GM18858 (cell line): ENCODE measurements at regions not wholly inside any gene's neighbourhood (a gene's known extent, or its start where the extent isn't known, plus 50 kb on each side); places are given as distances from the start of the nearest gene placed in this dataset.
"Not testable (repeated sequence)": the region's sequence is repeated elsewhere in the genome, so short reads cannot be mapped to it uniquely, and the experiment has no call there.

Experiments
- ATAC-seq: cut with Tn5 transposase; IDR thresholded peaks from one replicate; pipeline ENCODE4 v1.9.1; 2021; ENCODE audit not compliant: unreplicated experiment

DNA sequence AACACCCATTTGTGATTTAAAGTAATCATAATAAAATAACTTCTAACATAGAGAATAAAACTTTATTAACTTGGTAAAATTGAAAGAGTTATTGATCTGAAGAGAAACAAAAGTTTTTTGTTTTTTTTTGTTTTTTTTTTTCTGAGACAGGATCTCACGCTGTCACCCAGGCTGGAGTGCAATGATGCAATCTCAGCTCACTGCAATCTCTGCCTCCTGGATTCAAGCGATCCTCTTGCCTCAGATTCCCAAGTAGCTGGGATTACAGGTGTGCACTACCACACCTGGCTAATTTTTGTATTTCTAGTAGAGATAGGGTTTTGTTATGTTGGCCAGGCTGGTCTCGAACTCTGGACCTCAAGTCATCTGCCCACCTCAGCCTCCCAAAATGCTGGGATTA lies 116.5 kb upstream of the SPATA31D4 start:
- not testable (repeated sequence) for ATAC-seq

DNA sequence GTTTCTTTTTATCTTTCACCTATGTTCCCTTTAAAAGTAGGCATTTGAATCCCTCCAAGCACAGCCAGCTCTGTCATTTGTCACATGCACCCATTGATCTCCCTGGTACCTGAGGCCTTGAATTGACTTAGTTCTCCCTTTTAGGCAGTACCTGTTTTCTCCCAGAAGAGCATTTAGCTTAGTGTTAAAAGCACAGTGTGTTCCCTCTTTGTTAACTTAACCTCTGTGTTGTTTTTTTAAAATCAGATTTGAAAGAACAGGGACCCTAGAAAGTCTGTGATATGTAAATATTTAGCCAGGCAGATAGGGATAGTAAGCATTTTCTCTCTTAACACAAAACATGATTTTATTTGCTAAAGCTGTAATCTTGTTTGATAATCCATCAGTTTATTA lies 113.8 kb upstream of the SPATA31D4 start:
- ATAC-seq = no peak

DNA sequence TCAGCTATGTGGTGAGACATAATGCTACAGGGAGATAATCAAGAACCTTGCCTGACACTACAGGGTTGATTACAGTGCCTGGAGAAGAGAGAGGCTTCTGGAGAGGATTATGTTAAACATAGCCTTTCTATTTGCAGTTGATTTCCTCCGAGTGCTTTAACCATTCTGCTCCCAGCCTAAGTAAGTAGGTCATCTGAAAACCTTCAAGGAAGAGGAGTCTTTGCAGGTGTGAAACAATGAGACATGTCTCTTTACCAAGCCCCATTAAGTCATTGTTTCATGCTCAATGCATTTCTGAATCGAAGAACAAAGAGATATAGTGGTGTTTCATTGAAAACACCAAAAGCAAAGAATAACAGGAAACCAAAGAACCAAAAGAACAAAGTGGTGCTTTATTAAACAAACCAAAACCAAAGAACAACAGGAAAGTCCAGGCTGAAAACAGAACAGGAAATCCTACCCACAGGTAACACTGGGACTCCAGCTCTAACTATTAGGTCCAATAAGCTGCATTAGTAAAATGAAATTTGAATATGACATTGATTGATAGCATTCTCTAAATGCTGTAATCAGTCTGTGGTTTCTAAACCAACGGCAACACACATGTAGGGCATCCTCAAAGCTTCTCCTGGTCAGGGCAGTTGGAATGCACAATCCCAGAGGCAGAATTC lies 113.3 kb upstream of the SPATA31D4 start:
- peak; percentile 84 for ATAC-seq

DNA sequence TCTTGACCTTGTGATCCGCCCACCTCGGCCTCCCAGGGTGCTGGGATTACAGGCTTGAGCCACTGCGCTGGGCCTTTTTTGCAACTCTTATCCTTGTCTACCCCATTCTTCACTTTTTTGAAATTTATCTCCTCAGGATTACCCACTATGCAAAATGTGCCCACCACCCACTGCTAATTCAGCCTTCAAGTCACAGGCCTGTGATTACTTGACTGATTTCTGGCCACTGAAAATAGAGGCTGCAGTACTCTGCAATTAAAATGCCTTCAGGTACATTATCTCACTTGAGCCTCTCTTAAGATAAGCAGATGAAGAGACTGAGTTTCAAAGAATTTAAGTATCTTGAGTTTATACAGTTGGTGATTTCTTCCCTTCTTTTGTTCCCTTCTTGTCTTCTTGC lies 112.4 kb upstream of the SPATA31D4 start:
- no peak for ATAC-seq

DNA sequence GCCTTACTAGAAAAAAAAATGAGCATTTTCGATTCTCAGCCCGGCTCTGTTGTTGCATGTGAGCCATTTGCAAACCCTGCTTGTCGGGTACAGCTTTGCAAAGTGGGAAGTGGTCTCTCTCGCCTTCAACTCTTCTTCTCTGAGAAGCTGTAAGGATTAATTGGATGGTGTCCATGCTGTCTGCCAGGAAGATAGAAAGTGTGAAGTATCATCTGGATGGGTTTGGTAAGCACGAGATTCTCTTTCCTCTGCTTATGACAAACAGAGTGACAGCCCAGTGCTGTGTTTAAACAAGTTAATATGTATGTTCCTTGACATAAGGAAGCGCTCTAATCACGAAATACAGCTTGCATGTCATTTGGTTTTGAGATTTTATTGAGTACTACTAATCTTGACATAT lies 109.1 kb upstream of the SPATA31D4 start:
- no peak for ATAC-seq

DNA sequence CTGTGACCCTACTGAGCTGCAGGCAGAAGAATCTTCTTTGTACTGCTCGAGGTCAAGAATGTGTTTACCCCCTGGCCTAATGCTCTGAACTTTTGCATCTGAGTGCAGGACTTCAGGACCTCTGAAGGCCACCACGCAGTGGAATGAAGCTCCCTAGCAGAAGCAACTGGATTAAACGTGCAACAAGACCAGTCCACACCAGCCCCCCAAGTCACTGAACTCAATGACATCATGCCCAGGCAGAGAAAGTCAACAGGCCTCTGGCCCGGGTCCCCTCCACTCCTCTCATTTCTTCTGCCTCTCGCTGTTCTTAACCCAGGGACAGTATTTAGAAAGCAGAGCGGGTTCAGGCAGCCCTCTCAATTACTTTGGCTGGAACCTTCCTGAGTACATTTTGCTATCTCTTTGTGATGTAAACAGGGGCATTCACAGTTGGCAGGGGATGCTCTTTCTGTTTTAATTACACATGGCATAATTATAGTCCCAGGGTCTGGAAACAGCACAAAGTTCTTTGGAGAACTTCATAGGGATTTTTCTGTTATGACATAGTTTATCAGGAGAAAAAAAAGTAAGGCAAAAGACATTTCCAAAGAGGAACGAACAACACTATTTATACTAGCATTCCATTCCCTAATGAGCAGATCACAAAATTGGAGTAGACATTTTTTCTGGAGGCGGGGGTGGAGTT lies 108.2 kb upstream of the SPATA31D4 start:
- no peak for ATAC-seq

DNA sequence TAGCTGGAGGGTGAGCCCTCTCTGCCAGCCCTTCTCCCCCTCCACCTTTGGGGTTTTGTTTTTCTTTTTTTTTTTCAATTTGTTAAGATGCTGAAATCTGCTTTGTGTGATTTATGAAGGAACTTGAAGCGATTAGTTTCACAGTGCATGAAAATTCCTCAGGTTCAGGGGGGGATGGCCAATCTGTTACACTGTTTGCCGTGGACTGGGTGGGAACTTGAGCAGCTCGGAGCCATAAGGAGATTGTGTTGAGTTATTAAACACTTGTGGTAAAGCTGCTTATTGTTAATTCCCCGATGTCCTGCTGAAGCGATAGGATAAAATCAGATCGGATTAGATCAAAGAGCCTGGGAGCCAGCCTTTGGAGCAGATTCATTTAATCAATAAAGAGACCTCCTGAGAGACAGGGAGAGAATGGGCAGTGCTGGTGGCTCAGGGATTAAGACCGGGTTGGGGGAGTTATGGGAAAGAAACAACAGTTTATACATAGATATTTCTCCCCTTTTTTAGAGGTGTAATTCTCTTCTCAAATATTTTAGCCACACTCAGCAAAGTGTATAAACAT lies 105.8 kb upstream of the SPATA31D4 start:
- no peak for ATAC-seq

DNA sequence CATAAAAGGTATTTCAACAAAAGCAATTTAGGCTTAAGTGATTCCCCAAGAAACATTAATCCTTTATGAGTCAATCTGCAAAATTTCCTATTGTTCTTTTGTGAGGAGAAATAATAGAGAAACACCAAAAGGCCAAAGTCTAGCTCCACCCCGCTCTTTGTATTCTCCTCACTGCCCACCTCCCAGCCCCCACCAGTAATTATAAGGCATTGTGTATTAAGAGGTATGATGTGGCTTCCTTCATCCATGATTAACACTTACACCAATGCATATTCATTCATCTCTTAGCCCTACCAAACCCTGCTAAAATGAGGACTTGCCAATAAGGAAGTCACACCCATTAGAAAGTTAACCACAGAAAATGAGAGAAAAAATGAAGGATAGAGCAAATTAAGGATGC lies 105.3 kb upstream of the SPATA31D4 start:
- ATAC-seq = no peak

DNA sequence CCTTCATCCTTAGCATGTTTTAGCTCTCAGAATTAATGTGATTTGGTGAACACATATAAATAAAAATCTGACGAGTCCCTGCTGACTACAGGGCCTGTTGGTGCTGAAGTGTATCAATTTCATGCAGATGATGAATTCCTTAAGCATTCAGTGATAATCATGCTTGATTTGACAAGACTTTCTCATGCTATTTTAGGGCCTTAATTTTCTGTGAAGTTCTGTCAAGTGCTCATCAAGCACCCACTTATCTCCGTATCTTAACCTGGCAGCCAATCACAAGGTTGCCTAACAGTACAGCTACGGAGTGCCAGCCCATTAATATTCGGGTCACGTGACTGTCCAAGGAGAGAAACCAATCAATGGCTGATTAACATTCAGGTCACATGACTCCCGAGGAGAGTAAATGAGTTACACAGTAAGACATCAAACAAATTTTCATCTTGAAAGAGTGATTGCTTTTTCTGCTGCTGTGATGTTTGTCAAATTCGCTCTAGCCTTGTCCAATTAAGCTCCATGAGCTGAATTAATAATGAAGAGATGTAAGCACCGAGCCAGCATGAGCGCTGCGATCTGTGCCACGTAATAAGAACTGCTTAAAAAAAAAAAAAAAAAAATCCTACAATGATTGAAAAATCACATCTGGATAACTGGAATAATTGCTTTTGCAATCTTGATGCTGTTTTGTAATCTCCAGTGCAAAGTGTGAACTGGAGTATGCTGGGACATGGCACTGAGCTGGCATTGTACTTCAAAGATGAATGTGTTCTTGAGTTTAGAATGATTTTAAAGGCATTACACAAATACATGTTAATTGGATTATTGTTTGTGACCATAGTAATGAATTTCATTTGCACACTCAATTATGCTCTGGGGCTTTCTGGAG lies 104.3 kb upstream of the SPATA31D4 start:
- no peak for ATAC-seq

DNA sequence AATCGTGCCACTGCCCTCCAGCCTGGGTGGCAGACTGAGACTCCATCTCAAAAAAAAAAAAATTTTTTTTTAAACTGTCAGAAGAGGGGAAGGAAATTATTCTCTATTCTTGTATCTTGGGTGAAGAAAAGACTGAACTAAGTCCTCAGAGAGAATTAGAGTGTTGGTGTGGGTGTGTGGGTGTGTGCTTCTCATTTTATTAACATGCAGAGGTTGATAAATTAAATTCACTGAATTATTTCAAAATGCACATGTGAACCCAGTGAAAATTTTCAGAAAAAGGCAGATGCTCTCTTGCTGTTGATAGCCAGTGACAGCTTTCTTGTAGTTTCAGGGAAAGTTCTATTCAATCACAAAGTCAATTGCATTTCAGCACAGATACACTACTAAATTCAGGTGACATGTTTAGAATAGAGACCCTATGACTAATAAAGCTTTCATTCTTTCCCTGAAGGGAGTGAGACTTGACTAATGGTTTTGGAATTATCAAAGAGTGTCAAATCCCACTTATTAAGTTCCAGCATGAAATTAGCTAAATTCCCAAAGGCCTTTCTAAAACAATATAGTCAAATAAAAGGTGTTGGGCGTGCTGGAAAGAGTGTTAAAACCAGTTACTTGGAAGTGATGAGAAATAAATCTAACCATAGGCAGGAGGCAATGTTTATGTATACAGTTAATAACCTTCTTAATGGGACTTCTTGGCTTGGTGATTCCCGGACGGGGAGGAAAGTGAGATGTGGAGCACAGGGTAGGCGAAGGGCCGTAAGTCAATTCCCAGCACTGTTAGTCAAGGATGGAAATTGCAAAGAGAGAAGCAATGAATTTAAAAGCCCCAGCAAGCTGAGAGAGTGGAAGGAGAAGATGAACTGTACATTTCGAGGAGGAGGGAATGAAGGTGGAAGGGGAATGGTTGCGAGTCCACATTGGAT lies 103.2 kb upstream of the SPATA31D4 start:
- ATAC-seq = no peak

DNA sequence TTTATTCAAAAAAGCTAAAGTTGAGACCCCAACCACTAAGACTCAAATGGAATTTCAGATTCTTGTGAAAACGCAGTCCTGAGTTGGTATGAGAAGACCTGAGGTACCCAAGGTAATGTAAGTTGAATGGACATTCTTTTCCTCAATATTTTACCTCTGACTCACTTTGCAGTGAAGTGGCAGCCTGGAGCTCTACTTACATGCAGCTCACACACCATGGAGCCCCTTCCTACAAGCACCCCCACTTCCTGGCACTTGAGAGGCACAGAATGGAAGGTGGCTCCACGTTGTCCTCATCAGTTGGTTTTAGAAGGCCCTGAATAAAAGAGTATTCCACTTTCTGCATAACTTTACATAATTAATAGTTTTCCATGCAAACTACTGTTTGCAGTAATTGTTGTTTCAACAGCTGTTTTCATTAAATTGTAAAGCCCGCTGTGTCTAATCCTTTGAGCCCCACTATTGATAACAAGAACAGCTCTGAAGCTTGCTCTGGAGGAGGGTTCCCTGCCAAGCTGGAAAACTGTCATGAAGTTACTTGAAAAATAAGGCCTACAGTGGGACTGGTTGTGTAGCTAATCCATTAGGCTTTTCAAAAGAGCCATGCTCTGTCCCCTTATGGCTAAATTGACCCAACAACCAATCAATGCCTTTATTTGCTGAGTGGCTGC lies 102.2 kb upstream of the SPATA31D4 start:
- no peak for ATAC-seq

DNA sequence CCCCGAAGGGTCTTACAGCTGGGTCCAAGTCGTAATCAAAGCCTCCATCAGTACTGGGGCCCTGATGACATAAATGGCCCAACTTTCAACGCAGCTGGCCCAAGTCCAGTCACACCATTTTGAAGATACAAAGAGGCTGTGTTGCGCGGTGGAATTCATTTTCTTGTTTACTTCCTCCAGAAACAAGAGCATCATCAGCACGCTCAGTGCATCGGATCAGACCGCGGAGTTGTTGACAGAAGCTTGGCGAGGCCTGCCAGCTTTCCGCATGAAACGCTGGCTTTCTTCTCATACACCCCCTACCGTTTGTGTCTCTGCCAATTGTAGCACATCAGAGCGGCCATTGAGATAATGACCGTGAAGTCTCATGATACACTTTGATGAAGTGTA lies 101.7 kb upstream of the SPATA31D4 start:
- no peak for ATAC-seq

DNA sequence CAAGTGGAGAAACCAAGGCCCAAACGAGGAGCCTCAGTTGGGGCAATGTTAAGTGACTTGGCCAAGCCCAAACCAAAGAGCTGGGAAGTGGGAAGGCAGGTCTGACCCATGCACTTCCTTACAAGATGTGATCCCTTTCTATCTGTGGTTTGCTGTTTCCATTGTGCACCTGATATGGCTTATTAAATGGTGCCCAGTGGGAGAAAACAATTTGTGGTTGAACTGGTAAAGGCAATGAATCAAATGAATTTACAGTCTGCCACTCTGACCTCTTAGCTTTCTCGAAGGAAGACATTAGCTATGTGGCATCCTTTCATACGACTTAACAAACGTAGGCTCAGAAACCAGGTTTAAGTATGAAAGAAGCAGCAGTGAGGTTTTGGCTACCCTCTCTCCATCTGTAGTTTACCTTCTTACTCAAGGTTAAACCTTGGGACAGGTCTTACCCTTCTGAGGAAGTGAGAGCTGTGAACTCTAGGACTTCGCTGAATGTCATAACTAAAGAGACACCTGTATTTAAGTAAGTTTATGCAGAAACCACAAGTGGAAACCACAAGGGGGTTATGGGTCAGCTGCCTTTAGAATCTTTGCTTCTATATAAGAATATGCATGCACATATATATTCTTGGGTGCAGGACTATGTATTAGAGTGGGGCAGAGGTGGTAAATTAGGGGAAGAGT lies 100.5 kb upstream of the SPATA31D4 start:
- ATAC-seq = peak; percentile 92

DNA sequence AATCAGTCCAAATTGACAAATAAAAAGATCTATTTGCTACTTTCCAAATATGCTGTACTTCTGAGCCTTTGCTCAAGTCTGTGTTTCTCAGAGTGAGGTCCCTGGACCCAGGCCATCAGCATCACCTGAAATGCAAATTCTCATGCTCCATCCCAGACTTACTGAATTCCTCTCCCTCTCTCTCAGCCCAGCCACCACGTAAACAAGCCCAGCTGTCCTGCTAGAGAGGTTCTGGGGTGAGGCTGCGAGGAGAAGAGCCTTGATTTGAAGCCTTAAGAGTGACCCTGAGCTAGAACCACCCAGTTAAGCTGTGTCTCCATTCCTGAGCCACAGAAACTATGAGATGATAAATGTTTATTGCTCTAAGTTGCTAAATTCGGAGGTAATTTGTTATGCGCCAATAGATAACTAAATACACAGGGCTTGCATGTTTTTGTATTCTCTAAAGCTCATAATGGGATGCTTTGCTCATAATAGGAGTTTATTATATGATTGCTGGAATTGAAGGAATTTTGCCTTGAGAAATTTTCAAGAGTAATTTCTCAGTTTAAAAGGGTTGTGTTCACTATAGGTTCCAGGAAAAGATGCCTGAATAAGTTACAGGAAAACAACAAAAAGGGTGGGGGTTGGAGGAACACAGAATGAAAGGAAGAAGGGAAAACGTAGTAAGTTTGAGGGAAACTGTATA lies 98.9 kb upstream of the SPATA31D4 start:
- no peak for ATAC-seq

DNA sequence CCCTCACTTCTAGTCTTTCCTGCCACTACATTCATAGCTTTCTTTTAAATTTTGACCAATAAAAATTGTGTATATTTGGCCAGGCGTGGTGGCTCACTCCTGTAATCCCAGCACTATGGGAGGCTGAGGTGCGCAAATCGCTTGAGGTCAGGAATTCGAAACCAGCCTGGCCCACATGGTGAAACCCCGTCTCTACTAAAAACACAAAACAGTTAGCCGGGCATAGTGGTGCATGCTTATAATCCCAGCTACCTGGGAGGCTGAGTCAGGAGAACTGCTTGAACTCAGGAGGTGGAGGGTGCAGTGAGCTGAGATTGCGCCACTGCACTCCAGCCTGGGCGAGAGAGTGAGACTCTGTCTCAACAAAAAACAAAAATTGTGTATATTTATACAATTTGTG lies 97.8 kb upstream of the SPATA31D4 start:
- not testable (repeated sequence) for ATAC-seq

DNA sequence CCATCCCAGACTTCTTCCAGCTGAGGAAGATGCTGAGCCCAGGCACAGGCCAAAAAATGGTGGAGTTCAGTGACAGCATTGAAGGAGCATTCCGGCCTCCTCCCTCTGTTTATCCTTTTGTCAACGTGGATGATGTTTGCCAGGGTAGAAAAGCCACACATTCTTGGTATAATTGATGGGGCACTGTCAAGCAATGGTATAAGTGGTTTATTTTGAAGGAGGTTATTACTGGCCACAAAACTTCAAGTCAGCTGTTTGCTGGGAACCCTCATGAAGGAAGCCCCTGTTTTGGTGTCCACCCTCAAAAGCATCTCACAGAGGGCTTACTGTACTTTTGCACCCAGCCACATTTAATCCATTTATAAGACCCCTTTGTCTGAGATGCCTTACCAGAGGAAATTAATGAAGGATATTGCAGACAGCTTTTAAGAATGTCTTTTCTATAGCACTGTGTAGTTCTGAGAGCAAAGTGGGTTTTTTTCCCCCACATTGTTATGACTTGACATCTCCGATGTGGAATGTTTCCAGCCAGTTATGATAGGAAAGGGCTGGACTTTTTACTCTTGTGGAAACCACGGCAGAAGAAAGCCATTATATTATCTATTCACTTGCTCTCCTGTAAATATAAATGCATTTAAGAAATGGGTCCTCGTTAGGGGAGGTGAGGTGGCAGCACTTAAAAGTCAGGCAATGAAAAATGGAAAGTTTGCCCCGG lies 95.5 kb upstream of the SPATA31D4 start:
- ATAC-seq = no peak

DNA sequence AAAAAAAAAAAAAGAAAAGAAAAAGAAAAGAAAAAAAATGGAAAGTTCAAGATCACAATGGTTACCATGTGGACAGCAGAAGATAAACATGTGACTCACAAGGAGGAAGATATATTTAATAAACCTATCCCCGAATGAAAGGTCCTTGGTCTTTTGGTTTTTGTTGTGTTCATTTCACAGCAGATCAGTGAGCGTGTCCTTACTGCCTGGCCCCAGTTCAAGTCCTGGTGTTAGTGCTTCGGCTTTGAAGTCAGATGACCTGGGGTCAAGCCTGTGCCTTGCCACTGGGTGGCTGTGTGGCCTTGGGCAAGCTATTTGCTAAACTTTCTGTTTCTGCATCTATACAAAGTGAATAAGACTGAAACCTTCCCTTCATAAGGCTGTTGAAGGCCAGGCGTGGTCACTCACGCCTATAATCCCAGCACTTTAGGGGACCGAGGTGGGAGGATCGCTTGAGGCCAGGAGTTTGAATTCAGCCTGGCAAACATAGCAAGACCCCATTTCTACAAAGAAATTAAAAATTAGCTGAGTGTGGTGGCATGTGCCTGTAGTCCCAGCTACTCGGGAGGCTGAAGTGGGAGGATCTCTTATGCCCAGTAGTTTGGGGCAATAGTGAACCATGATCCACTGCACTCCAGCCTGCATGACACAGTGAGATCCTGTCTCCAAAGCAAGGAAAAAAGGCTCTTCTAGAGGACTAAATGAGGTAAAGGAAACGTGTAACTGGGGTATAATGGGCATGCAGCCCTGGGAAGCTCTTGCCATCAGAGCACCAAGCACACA lies 94.5 kb upstream of the SPATA31D4 start:
- no peak for ATAC-seq
